Stimulated activated CD8-positive, alpha-beta memory T cell treated with anti-CD3 and anti-CD28 coated beads, Interleukin-15, amount 100 ng/mL, for 1 hour (primary cell): ENCODE measurements at regions not wholly inside any gene's neighbourhood (a gene's known extent, or its start where the extent isn't known, plus 50 kb on each side); places are given as distances from the start of the nearest gene placed in this dataset.
"Not testable (repeated sequence)": the region's sequence is repeated elsewhere in the genome, so short reads cannot be mapped to it uniquely, and the experiment has no call there.

Experiments
- DNase-seq: peaks from one replicate; pipeline ENCODE4 v3.0.0-alpha.2; 2020; ENCODE audit warnings: low read depth

GRCh38 chr6:11486959-11487358, 50.6 kb upstream of the TMEM170B start:
- DNase-seq, result no peak

GRCh38 chr6:11486486-11486885, 51.1 kb upstream of the TMEM170B start:
- DNase-seq, result no peak

- no peak for DNase-seq
Observed at GRCh38 chr6:11486051-11486450, 51.5 kb upstream of the TMEM170B start.

- no peak for DNase-seq
Observed at GRCh38 chr6:11485271-11485670, 52.3 kb upstream of the TMEM170B start.

GRCh38 chr6:11484441-11484840, 53.1 kb upstream of the TMEM170B start:
- no peak for DNase-seq

- DNase-seq, result no peak
Observed at GRCh38 chr6:11482616-11483015, 54.9 kb upstream of the TMEM170B start.

GRCh38 chr6:11480541-11480940, 57.0 kb upstream of the TMEM170B start:
- DNase-seq, result no peak

DNA sequence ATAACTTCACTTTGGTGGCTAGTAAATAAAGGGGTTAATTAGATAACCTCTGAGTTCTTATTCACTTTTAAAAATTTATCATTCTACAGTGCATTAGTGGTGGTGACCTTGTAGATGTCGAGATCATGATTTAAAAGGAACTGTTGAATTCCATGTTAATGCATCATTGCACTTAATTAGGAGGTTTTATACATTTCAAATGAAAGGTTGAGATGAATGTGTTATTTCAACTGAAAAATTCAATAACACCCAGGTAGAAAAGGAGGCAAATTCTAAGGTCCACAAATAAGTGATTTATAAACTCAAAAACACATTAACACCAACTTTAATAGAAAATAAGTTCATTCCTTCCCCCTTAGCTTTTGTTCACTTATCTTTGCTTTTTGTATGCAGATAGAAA, 58.3 kb upstream of the TMEM170B start:
- DNase-seq, result no peak

DNA sequence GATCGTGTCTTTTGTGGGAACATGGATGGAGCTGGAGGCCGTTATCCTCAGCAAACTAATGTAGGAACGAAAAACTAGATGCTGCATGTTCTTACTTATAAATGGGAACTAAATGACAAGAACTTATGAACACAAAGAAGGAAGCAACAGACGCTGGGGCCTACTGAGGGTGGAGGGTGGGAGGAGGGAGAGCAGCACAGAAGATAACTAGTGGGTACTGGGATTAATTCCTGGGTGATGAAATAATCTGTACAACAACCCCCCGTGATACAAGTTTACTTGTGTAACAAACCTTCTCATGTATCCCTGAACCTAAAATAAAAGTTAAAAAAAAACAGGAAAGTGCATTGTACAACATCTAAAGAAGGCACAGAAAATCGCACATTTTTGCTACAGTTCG, 59.0 kb upstream of the TMEM170B start:
- DNase-seq, result no peak

GRCh38 chr6:11475016-11475415, 62.5 kb upstream of the TMEM170B start:
- DNase-seq, result no peak

DNA sequence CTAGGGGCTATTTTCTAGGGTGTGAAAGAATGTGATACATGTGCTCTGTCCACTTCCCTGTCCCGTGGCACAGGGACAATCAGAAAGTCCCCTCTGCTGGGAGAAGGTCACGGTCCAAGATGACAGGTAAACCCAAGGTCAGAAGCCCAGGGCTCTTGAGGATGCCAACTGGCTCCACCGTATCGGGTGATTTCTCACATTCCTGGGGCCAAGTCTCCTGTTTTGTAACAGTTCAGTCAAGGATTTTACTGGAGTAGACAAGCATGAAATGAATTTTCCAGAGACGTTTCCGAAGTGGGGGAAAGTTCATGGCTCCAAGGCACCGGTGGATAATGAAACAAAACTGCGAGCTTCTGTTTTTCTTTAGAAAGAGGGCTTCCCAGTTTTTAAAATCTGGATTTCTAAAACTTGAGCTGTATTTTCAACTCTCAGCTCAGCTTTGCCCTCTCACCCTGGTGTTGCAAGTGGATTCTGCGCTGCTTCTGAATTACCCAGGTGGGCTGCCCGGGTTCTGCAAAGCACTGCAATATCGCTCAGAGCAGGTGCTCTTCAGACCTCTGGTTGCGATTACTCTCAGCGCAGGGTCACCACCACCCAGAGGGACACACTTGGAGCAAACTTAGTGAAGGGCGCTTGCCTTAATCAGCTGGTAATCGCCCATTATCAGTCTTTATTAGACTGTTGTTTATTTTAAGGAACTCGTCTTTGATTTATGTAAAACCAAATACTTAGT, 64.4 kb upstream of the TMEM170B start:
- no peak for DNase-seq

DNA sequence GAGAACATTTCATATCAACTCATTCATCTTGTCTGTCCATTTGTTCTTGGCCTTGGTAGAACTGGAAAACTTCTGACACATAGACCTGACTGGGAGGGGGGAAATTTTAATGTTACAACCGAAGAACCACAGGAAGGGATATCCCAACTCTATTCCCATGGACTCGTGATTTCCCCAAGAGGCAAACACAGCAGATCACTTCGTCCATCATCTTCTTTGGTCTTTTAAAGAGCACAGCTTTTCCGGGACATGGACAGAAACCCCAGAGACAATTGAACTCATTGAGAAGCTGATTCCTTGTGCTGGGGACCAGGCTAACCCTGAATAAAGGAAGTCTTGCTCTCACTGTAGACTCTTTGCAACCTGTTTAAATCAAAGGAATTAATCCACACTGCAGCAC, 66.3 kb upstream of the TMEM170B start:
- no peak for DNase-seq

- no peak for DNase-seq
Observed at GRCh38 chr6:11469684-11470083, 67.9 kb upstream of the TMEM170B start.

- DNase-seq, result not testable (repeated sequence)
Observed at GRCh38 chr6:11468271-11468670, 69.3 kb upstream of the TMEM170B start.

GRCh38 chr6:11467364-11467763, 70.2 kb upstream of the TMEM170B start:
- DNase-seq, result no peak

GRCh38 chr6:11463398-11463780, 74.2 kb upstream of the TMEM170B start:
- no peak for DNase-seq

DNA sequence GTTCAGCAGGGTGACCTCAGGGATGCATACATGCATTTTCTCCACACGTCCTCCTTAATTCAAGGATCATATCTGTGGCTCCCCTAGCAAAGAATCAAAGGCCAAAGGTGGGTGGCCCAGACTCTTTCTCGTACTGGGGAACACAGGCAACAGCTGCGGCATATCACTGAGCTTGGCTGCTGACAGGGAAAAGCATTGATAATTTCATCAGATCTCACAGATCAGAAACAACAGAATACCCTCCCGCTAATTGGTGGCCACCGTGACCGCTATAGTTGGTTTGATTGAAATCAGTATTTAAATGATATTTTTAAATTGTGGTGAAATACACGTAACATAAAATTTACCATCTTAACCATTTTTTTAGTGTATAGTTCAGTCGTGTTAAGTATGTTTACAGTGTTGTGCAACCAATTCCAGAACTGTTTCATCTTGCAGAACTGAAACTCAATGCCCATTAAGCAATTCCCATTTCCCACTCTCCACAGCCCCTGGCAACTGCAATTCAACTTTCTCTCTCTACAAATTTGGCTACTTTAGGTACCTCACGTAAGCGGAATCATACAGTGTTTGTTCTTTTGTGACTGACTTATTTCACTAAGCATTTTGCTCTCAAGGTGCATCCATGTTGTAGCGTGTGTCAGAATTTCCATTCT, 74.7 kb upstream of the TMEM170B start:
- no peak for DNase-seq

- DNase-seq, result no peak
Observed at GRCh38 chr6:11460837-11461661, 76.5 kb upstream of the TMEM170B start.

DNA sequence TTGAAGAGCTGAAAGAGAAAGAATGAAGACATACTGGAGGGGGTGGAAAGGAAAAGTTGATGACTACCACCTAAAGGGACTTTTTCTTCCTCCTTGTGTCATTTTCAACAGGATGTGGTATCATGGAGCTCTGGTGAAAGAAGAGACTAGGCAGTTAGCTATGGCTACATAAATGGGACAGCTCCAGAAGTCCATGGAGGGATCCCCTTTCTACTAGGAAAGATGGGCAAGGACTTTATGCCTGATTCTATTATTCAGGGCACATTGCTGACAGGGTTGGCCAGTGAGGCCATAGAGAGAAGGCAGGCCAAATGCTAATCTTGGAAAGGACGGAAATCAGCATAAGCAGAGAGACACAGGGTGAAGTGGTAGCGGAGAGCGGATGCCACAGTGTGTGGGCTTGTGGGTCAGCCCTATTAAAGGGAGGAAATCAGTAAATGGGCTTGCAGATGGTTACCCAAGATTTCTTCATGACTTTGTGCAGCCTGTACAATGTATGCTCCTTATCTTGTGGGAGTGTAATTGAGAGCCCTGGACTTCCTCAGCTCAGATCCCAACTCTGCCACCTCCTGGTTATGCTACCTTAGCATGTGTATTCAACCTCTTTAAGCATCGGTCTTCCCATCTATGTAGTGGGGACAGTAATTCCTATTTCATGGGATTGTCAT, 77.4 kb upstream of the TMEM170B start:
- no peak for DNase-seq

GRCh38 chr6:11459079-11459610, 78.4 kb upstream of the TMEM170B start:
- DNase-seq, result no peak

- no peak for DNase-seq
Observed at GRCh38 chr6:11458509-11458908, 79.0 kb upstream of the TMEM170B start.

DNA sequence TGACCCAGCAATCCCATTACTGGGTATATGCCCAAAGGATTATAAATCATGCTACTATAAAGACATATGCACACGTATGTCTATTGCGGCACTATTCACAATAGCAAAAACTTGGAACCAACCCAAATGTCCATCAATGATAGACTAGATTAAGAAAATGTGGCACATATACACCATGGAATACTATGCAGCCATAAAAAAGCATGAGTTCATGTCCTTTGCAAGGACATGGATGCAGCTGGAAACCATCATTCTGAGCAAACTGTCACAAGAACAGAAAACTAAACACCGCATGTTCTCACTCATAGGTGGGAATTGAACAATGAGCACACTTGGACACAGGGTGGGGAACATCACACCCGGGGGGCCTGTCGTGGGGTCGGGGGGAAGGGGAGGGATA, 80.1 kb upstream of the TMEM170B start:
- DNase-seq, result not testable (repeated sequence)
